Eye (tissue), 1 donor: ENCODE measurements at regions not wholly inside any gene's neighbourhood (a gene's known extent, or its start where the extent isn't known, plus 50 kb on each side); places are given as distances from the start of the nearest gene placed in this dataset.
A peak's percentile ranks its signal among the peaks of the same experiment; 100 is the strongest.

Source experiments
- DNase-seq: peaks from one replicate; pipeline ENCODE4 v3.0.0-alpha.2; 2015

DNA sequence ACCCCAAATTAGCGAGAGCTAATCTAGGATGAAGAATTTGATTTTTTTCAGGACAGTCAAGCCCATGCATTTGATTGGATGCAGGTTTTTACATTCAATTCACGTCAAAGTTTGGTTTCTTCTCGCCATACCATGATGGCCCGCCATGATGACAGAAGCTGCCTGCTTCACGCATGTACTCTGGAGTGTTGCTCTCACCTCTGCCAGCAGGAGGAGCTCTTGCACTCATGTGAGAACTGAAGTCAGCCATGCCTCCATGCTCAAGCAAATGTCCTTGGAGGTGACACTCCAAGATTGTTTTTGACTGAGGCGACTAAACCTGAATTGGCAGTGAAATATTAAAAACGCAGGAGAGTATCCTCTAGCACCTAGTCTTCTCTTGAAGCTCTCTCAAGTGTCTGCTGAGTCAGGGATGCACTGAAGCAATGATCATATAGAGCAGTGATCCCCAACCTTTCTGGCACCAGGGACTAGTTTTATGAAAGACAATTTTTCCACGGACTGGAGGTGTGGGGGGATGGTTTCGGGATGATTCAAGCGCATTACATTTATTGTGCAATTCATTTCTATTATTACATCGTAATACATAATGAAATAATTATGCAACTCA is 120.9 kb downstream of the SAMMSON start:
- DNase-seq: peak; percentile 7

DNA sequence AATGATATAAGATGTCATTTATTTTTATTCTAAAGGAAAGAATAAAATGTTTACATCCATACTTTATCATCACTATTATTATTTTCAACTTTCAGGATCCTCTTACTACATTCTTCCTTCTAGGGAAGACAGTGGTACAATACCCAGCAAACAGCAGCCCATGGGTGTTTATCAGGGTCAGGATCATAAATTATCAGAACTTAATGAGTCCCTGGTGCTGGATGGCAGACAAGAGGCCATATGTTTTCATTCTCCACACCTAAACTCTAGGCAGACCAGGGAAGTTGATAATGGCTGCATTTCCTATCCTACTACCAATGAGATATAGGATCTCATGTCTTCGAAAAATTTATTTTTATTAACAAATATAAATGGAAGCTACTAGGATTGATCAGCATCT is 127.7 kb downstream of the SAMMSON start:
- DNase-seq: no peak

DNA sequence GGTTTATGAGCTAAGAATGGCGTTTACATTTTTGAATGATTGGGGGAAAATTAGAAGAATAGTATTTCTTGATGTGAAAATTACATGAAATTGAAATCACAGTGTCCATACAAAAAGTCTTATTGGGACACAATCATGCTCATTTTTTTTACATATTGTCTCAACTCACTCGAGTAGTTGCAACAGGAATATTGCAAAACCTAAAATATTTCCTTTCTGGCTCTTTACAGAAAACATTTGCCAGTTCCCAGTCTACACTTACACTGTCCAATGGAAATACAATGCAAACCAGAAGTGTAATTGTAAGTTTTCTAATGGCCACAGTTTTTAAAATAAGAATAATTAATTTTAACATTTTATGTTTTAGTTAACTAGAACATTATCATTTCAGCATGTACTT is 137.8 kb downstream of the SAMMSON start:
- DNase-seq: no peak

DNA sequence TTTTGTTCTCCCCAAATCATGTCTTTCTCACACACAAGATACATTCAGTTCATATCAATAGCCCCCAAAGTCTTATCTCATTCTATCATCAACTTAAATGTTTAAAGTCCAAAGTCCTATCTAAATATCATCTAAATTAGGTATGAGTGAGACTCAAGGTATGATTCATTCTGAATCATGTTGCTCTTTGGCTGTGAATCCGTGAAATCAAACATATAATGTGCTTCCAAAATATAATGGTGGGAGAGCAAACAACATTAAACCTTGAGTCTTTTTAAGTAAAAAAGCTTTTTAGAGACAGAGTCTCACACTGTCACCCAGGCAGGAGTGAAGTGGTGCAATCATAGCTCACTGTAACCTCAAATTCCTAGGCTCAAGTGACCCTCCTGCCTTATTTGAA is 139.1 kb downstream of the SAMMSON start:
- no peak for DNase-seq
